GM12878 (cell line): ENCODE measurements at regions not wholly inside any gene's neighbourhood (a gene's known extent, or its start where the extent isn't known, plus 50 kb on each side); places are given as distances from the start of the nearest gene placed in this dataset.

Experiments
- ATAC-seq: fragments of 200-7000 bp; cut with Tn5 transposase; 3 replicates; pipeline ENCODE4 v1.9.1; 2020; ENCODE audit warnings: mild to moderate bottlenecking, moderate library complexity
- BruUV-seq: library from RNA; stranded (reverse); fragments of 400-500 nt; replicated peaks from 2 replicates; lab custom pipeline; 2021; lab: Mats Ljungman, UMichigan
- CTCF ChIA-PET: fragments of 300-600 bp; sonication (Branson Sonifier 250); formaldehyde crosslinking; extraction: SDS; loops from one replicate; lab custom pipeline; 2021; ENCODE audit warnings: inconsistent platforms; lab: Yijun Ruan, JAX
- POLR2A ChIA-PET: fragments of 350-600 bp; formaldehyde crosslinking; extraction: SDS; loops from one replicate; lab custom pipeline; 2021; ENCODE audit warnings: inconsistent platforms; lab: Charles Lee
- RAD21 ChIA-PET: fragments of 300-600 bp; sonication (Branson Sonifier 250); formaldehyde crosslinking; loops from one replicate; lab custom pipeline; 2023; ENCODE audit warnings: antibody characterized with exemption; ENCODE audit not compliant: unreplicated experiment; lab: Charles Lee
- SMC1A ChIA-PET: fragments of 300-600 bp; sonication (Branson Sonifier 250); formaldehyde crosslinking; loops from one replicate; lab custom pipeline; 2023; ENCODE audit not compliant: unreplicated experiment, uncharacterized antibody; lab: Charles Lee
- DNase-seq: peaks from one replicate; pipeline ENCODE4 v3.0.0-alpha.2; 2011; ENCODE audit warnings: low read depth, low spot score
- FAIRE-seq: peaks from 3 replicates; lab custom pipeline; 2011; peaks lifted over from hg19 to GRCh38; lab: Jason Lieb, UNC
- H2AFZ ChIP-seq: 2 replicates; pipeline ENCODE4 v1.6.0; 2011; ENCODE audit warnings: low read depth, low read length, control low read depth; ENCODE audit not compliant: control insufficient read depth
- H3K27ac ChIP-seq: 2 replicates; pipeline ENCODE4 v1.5.1; 2011; ENCODE audit warnings: control low read depth; ENCODE audit not compliant: control insufficient read depth, insufficient read depth
- H3K27me3 ChIP-seq, 2 experiments: replicated peaks in 1 of 2; 2 replicates each; pipeline versions ENCODE4 v1.6.0 to v1.6.1; 2011; ENCODE audit warnings: low read length in 1 of 2; ENCODE audit not compliant: control insufficient read depth in 2 of 2, insufficient read depth in 2 of 2
- H3K36me3 ChIP-seq, 2 experiments: 2 replicates each; pipeline ENCODE4 v1.5.1; 2011; ENCODE audit warnings: low read length in 1 of 2; ENCODE audit not compliant: control insufficient read depth in 2 of 2, insufficient read depth in 2 of 2
- H3K4me1 ChIP-seq: 2 replicates; pipeline ENCODE4 v1.6.1; 2011; ENCODE audit warnings: mild to moderate bottlenecking, low read length, moderate library complexity, mixed read lengths; ENCODE audit not compliant: control insufficient read depth, insufficient read depth
- H3K4me2 ChIP-seq: 2 replicates; pipeline ENCODE4 v1.6.0; 2011; ENCODE audit warnings: control low read depth; ENCODE audit not compliant: control insufficient read depth, insufficient read depth
- H3K4me3 ChIP-seq: fragments of 200-600 bp; sonication (generic); 2 replicates; pipeline ENCODE4 v1.5.1; 2016
- H3K79me2 ChIP-seq: 2 replicates; pipeline ENCODE4 v1.6.0; 2011; ENCODE audit warnings: low read length; ENCODE audit not compliant: control insufficient read depth, insufficient read depth
- H3K9ac ChIP-seq: 2 replicates; pipeline ENCODE4 v1.8.0; 2011; ENCODE audit warnings: low read length, control low read depth, mixed read lengths; ENCODE audit not compliant: control insufficient read depth, insufficient read depth
- H3K9me3 ChIP-seq: replicated peaks from 3 replicates; pipeline ENCODE4 v1.5.1; 2011; ENCODE audit warnings: mild to moderate bottlenecking, low read length; ENCODE audit not compliant: control insufficient read depth, insufficient read depth
- H4K20me1 ChIP-seq: 2 replicates; pipeline ENCODE4 v1.6.0; 2011; ENCODE audit not compliant: control insufficient read depth, insufficient read depth
- CREB1 ChIP-seq: IDR thresholded peaks from 2 replicates; pipeline ENCODE4 v1.6.1; 2012; ENCODE audit warnings: low read depth, mild to moderate bottlenecking, inconsistent platforms
- GABPA ChIP-seq: IDR thresholded peaks from 2 replicates; pipeline ENCODE4 v1.6.1; 2014; ENCODE audit warnings: antibody characterized with exemption, low read depth, mild to moderate bottlenecking, inconsistent platforms
- IKZF2 ChIP-seq, 2 experiments: fragments of 450-650 bp; IDR thresholded peaks; 2 replicates each; pipeline ENCODE4 v1.6.1; 2017; ENCODE audit warnings: mild to moderate bottlenecking in 2 of 2, moderate library complexity in 2 of 2
- MYB ChIP-seq: fragments of 150-350 bp; IDR thresholded peaks from 2 replicates; pipeline ENCODE4 v1.6.1; 2014; ENCODE audit warnings: mild to moderate bottlenecking, low read depth, low read length, borderline replicate concordance
- NFIC ChIP-seq: IDR thresholded peaks from 2 replicates; pipeline ENCODE4 v1.6.1; 2012; ENCODE audit warnings: low read depth, mild to moderate bottlenecking, inconsistent platforms, low read length, moderate library complexity
- POLR2AphosphoS5 ChIP-seq: IDR thresholded peaks from 2 replicates; pipeline ENCODE4 v1.6.1; 2011; ENCODE audit warnings: mild to moderate bottlenecking, low read length, inconsistent platforms
- SUPT20H ChIP-seq: IDR thresholded peaks from 2 replicates; pipeline ENCODE4 v1.6.1; 2011; ENCODE audit warnings: low read depth, mild to moderate bottlenecking, low read length, moderate library complexity, borderline replicate concordance; ENCODE audit not compliant: control insufficient read depth
- WGBS: methylation state at CpG from one replicate; pipeline ENCODE4 v1.1.6; 2016; ENCODE audit warnings: low lambda C conversion rate; ENCODE audit not compliant: insufficient replicate concordance, insufficient coverage; ENCODE audit errors: missing lambda C conversion rate; 5-methylcytosine and 5-hydroxymethylcytosine counted together
- in situ Hi-C: fragments of 300-500 bp; cut with MboI; formaldehyde crosslinking; loops from 9 replicates; pipeline ENCODE4 v1.14.3; 2018; ENCODE audit warnings: mixed read lengths
- intact Hi-C: fragments of 100-400 bp; cut with micrococcal nuclease; formaldehyde crosslinking; loops from one replicate; pipeline ENCODE4 v1.14.2; 2022; ENCODE audit not compliant: unreplicated experiment
- TF ChIP-seq, protein P1 (sequence below): fragments of 450-650 bp; IDR thresholded peaks from 2 replicates; pipeline ENCODE4 v1.6.1; 2016; ENCODE audit warnings: mild to moderate bottlenecking
- TF ChIP-seq, protein P2 (sequence below): fragments of 450-650 bp; IDR thresholded peaks from 2 replicates; pipeline ENCODE4 v1.6.1; 2017; ENCODE audit warnings: mild to moderate bottlenecking, moderate library complexity
- TF ChIP-seq, protein P3 (sequence below): IDR thresholded peaks from 2 replicates; pipeline ENCODE4 v1.6.1; 2012; ENCODE audit warnings: low read length, inconsistent platforms
- TF ChIP-seq, protein P4 (sequence below): IDR thresholded peaks from 2 replicates; pipeline ENCODE4 v1.6.1; 2012; ENCODE audit warnings: improper control_type of control experiment, low read depth, low read length; ENCODE audit not compliant: insufficient replicate concordance

DNA sequence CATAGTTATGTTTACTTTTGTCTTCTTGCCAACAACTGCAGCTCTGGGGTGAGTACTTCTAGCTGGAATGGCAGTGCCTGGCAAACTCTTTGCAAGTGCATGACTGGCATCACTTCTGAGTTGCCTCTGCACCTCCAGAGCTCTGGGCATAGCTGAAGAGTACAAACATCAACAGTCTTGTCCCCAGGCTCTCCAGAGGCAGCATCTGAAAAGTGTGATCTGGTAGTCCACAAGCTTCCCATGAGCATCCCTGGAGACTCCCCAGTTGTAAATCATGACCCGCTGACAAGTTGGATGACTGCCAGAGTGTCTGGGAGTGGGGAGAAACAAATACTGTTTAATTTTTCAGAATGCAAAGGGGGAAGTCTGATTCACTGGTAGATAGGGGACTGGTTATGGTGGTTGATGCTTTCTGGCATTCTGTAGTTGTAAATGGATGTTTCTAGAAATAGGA, 138.9 kb upstream of the CDK13 start:
- Histone ChIP-seq H3K4me3 (no peak overlapping the region), H3K4me2 (no peak overlapping the region), H3K79me2 (no peaks in the 10 kb centered on the region), H3K36me3 (no peaks in the 10 kb centered on the region), H3K9me3 (no peaks in the 10 kb centered on the region), H2AFZ (no peak overlapping the region), H3K4me1 (no peaks in the 10 kb centered on the region), H3K27me3 (no peaks in the 10 kb centered on the region; a peak in 1 of 4 replicates), H4K20me1 (no peaks in the 10 kb centered on the region), H3K27ac (no peak overlapping the region), H3K9ac (no peak overlapping the region)
- intact Hi-C loops: no loop called here
- in situ Hi-C loops: no loop called here
- ChIA-PET RAD21 (no interaction called here), POLR2A (no interaction called here), CTCF (no interaction called here), SMC1A (interaction anchor here (0.6 kb wide), 1 partner anchor 237 kb away, joined by 3 read pairs; no protein-coding TSS in a partner anchor)
- FAIRE-seq (no peak), ATAC-seq (no peak), DNase-seq (no peak)
- BruUV-seq: no TSS peak
- WGBS: 0% methylated on average over 1 of the region's 1 CpG
- TF ChIP-seq IKZF2 (IDR thresholded peaks at IDR 0.05): no peak
- no peak for TF ChIP-seq MYB
- TF ChIP-seq, protein P1, sequence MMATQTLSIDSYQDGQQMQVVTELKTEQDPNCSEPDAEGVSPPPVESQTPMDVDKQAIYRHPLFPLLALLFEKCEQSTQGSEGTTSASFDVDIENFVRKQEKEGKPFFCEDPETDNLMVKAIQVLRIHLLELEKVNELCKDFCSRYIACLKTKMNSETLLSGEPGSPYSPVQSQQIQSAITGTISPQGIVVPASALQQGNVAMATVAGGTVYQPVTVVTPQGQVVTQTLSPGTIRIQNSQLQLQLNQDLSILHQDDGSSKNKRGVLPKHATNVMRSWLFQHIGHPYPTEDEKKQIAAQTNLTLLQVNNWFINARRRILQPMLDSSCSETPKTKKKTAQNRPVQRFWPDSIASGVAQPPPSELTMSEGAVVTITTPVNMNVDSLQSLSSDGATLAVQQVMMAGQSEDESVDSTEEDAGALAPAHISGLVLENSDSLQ: no peak
- TF ChIP-seq, protein P2, sequence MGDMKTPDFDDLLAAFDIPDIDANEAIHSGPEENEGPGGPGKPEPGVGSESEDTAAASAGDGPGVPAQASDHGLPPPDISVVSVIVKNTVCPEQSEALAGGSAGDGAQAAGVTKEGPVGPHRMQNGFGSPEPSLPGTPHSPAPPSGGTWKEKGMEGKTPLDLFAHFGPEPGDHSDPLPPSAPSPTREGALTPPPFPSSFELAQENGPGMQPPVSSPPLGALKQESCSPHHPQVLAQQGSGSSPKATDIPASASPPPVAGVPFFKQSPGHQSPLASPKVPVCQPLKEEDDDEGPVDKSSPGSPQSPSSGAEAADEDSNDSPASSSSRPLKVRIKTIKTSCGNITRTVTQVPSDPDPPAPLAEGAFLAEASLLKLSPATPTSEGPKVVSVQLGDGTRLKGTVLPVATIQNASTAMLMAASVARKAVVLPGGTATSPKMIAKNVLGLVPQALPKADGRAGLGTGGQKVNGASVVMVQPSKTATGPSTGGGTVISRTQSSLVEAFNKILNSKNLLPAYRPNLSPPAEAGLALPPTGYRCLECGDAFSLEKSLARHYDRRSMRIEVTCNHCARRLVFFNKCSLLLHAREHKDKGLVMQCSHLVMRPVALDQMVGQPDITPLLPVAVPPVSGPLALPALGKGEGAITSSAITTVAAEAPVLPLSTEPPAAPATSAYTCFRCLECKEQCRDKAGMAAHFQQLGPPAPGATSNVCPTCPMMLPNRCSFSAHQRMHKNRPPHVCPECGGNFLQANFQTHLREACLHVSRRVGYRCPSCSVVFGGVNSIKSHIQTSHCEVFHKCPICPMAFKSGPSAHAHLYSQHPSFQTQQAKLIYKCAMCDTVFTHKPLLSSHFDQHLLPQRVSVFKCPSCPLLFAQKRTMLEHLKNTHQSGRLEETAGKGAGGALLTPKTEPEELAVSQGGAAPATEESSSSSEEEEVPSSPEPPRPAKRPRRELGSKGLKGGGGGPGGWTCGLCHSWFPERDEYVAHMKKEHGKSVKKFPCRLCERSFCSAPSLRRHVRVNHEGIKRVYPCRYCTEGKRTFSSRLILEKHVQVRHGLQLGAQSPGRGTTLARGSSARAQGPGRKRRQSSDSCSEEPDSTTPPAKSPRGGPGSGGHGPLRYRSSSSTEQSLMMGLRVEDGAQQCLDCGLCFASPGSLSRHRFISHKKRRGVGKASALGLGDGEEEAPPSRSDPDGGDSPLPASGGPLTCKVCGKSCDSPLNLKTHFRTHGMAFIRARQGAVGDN: no peak
- no peak for TF ChIP-seq POLR2AphosphoS5
- TF ChIP-seq, protein P3, sequence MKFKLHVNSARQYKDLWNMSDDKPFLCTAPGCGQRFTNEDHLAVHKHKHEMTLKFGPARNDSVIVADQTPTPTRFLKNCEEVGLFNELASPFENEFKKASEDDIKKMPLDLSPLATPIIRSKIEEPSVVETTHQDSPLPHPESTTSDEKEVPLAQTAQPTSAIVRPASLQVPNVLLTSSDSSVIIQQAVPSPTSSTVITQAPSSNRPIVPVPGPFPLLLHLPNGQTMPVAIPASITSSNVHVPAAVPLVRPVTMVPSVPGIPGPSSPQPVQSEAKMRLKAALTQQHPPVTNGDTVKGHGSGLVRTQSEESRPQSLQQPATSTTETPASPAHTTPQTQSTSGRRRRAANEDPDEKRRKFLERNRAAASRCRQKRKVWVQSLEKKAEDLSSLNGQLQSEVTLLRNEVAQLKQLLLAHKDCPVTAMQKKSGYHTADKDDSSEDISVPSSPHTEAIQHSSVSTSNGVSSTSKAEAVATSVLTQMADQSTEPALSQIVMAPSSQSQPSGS: no peak
- TF ChIP-seq CREB1: no peak
- no peak for TF ChIP-seq GABPA
- TF ChIP-seq, protein P4, sequence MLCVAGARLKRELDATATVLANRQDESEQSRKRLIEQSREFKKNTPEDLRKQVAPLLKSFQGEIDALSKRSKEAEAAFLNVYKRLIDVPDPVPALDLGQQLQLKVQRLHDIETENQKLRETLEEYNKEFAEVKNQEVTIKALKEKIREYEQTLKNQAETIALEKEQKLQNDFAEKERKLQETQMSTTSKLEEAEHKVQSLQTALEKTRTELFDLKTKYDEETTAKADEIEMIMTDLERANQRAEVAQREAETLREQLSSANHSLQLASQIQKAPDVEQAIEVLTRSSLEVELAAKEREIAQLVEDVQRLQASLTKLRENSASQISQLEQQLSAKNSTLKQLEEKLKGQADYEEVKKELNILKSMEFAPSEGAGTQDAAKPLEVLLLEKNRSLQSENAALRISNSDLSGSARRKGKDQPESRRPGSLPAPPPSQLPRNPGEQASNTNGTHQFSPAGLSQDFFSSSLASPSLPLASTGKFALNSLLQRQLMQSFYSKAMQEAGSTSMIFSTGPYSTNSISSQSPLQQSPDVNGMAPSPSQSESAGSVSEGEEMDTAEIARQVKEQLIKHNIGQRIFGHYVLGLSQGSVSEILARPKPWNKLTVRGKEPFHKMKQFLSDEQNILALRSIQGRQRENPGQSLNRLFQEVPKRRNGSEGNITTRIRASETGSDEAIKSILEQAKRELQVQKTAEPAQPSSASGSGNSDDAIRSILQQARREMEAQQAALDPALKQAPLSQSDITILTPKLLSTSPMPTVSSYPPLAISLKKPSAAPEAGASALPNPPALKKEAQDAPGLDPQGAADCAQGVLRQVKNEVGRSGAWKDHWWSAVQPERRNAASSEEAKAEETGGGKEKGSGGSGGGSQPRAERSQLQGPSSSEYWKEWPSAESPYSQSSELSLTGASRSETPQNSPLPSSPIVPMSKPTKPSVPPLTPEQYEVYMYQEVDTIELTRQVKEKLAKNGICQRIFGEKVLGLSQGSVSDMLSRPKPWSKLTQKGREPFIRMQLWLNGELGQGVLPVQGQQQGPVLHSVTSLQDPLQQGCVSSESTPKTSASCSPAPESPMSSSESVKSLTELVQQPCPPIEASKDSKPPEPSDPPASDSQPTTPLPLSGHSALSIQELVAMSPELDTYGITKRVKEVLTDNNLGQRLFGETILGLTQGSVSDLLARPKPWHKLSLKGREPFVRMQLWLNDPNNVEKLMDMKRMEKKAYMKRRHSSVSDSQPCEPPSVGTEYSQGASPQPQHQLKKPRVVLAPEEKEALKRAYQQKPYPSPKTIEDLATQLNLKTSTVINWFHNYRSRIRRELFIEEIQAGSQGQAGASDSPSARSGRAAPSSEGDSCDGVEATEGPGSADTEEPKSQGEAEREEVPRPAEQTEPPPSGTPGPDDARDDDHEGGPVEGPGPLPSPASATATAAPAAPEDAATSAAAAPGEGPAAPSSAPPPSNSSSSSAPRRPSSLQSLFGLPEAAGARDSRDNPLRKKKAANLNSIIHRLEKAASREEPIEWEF: no peak
- TF ChIP-seq NFIC: no peak
- no peak for TF ChIP-seq SUPT20H
